Right ventricle myocardium superior (tissue), 1 donor: ENCODE measurements at regions not wholly inside any gene's neighbourhood (a gene's known extent, or its start where the extent isn't known, plus 50 kb on each side); places are given as distances from the start of the nearest gene placed in this dataset.

ENCODE experiments used
- ATAC-seq: fragments of 200-7000 bp; cut with Tn5 transposase; one replicate; pipeline ENCODE4 v1.9.1; 2020; ENCODE audit warnings: mild to moderate bottlenecking; ENCODE audit not compliant: poor library complexity
- DNase-seq: peaks from one replicate; pipeline ENCODE4 v3.0.0-alpha.2; 2020
- intact Hi-C: fragments of 100-400 bp; cut with DNase I; formaldehyde crosslinking; loops from one replicate; pipeline ENCODE4 v1.11.2; 2022
- donor health status: DM: no; HTN: yes; CAD: no; lungs with severe emphysema.

GRCh38 chr2:147231607-147232006, 613.2 kb upstream of the ACVR2A start:
- intact Hi-C loops: no loop called here
- ATAC-seq (no peak), DNase-seq (no peak)

- intact Hi-C loops: no loop called here
- DNase-seq (no peak), ATAC-seq (no peak)
These were observed 613.7 kb upstream of the ACVR2A start for GRCh38 chr2:147231081-147231480.

GRCh38 chr2:147227313-147227712, 617.5 kb upstream of the ACVR2A start:
- DNase-seq (no peak), ATAC-seq (no peak)
- intact Hi-C loops: no loop called here

- DNase-seq (no peak), ATAC-seq (no peak)
- intact Hi-C loops: no loop called here
These were observed 620.8 kb upstream of the ACVR2A start for GRCh38 chr2:147224070-147224469.

- no peak for DNase-seq
- no peak for ATAC-seq
These were observed 621.2 kb upstream of the ACVR2A start for GRCh38 chr2:147223553-147224060.

GRCh38 chr2:147223119-147223518, 621.7 kb upstream of the ACVR2A start:
- intact Hi-C loops: no loop called here
- ATAC-seq (no peak), DNase-seq (no peak)

More at GRCh38 chr2:147223553-147224060, 621.2 kb upstream of the ACVR2A start:
- intact Hi-C loops: no loop called here

- DNase-seq (no peak), ATAC-seq (no peak)
- intact Hi-C loops: no loop called here
These were observed 622.3 kb upstream of the ACVR2A start for GRCh38 chr2:147222506-147222905.

GRCh38 chr2:147214914-147215313, 629.9 kb upstream of the ACVR2A start:
- no peak for DNase-seq
- intact Hi-C loops: no loop called here
- no peak for ATAC-seq

GRCh38 chr2:147211484-147211883, 633.3 kb upstream of the ACVR2A start:
- DNase-seq: no peak
- no peak for ATAC-seq
- intact Hi-C loops: no loop called here

- no peak for ATAC-seq
- intact Hi-C loops: no loop called here
- DNase-seq: no peak
These were observed 640.7 kb upstream of the ACVR2A start for GRCh38 chr2:147204102-147204501.

GRCh38 chr2:147198651-147199171, 646.1 kb upstream of the ACVR2A start:
- intact Hi-C loops: no loop called here
- no peak for ATAC-seq
- DNase-seq: no peak

GRCh38 chr2:147197754-147198483, 646.9 kb upstream of the ACVR2A start:
- DNase-seq (no peak), ATAC-seq (no peak)
- intact Hi-C loops: no loop called here

GRCh38 chr2:147182260-147182659, 662.6 kb upstream of the ACVR2A start:
- intact Hi-C loops: no loop called here
- no peak for ATAC-seq
- no peak for DNase-seq

- no peak for DNase-seq
- no peak for ATAC-seq
- intact Hi-C loops: no loop called here
These were observed 663.3 kb upstream of the ACVR2A start for GRCh38 chr2:147181351-147182029.

GRCh38 chr2:147177071-147177857, 667.6 kb upstream of the ACVR2A start:
- ATAC-seq (no peak), DNase-seq (no peak)
- intact Hi-C loops: no loop called here

GRCh38 chr2:147174824-147175254, 670.0 kb upstream of the ACVR2A start:
- DNase-seq: no peak
- no peak for ATAC-seq
- intact Hi-C loops: no loop called here

- intact Hi-C loops: no loop called here
These were observed 671.0 kb upstream of the ACVR2A start for GRCh38 chr2:147173798-147174197.

GRCh38 chr2:147173189-147173581, 671.6 kb upstream of the ACVR2A start:
- intact Hi-C loops: no loop called here
- ATAC-seq: no peak
- no peak for DNase-seq

More at GRCh38 chr2:147173798-147174197, 671.0 kb upstream of the ACVR2A start:
- no peak for DNase-seq
- ATAC-seq: no peak

- intact Hi-C loops: no loop called here
- ATAC-seq (no peak), DNase-seq (no peak)
These were observed 672.2 kb upstream of the ACVR2A start for GRCh38 chr2:147172493-147173188.
